ENCODE measurements at regions not wholly inside any gene's neighbourhood (a gene's known extent, or its start where the extent isn't known, plus 50 kb on each side); places are given as distances from the start of the nearest gene placed in this dataset.
"Not testable (repeated sequence)": the region's sequence is repeated elsewhere in the genome, so short reads cannot be mapped to it uniquely, and the experiment has no call there.

DNA sequence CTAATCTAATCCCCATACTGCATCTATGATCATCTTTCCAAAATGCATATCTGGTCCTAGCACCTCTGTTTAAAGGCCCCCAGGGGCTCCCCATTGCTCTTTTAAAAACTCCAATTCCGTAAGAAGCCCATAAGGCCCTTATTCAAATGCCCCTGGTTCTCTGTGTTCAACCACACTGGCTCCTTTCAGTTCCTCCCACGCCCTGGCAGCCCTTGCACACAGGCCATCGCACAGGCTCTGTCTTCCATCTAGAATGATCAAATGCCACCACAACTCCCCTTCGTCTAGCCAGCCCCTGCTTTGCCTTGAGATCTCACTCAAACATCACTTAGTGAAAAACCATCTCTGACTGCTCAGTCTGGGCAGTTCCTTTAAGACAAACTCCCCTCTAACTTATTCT lies 112.9 kb upstream of the LYZL2 start:
- no peak overlapping the region for H3K4me3 ChIP-seq (ENCODE audit: low read depth, low read length)
- TF ChIP-seq CTCF (IDR thresholded peaks at IDR 0.05; ENCODE audit: low read depth, low read length) = no peak
- DNase-seq (ENCODE audit: low read depth, low spot score) = no peak
- in situ Hi-C loops (cut with HindIII; ENCODE audit: low sequenced_read_pairs) = no loop called here

DNA sequence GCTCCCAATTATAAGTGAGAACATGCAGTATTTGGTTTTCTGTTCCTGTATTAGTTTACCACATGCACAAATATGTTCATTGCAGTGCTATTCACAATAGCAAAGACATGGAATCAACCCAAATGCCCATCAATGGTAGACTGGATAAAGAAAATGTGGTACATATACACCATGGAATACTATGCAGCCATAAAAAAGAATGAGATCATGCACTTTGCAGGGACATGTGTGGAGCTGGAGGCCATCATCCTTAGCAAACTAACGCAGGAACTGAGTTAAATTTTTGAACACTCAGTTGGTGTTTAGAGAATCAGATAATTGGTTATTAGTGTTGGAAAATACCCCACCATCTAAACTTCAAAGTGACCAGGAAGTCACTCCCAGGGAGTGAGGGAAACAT lies 111.2 kb upstream of the LYZL2 start:
- in situ Hi-C loops (cut with HindIII; ENCODE audit: low sequenced_read_pairs); DNase-seq (ENCODE audit: low read depth, low spot score); H3K4me3 ChIP-seq (ENCODE audit: low read depth, low read length): not testable (repeated sequence)

GRCh38 chr10:30738416-30738815 lies 108.9 kb upstream of the LYZL2 start:
- TF ChIP-seq CTCF (IDR thresholded peaks at IDR 0.05; ENCODE audit: low read depth, low read length) = no peak
- DNase-seq (ENCODE audit: low read depth, low spot score) = no peak
- in situ Hi-C loops (cut with HindIII; ENCODE audit: low sequenced_read_pairs) = no loop called here
- no peak overlapping the region for H3K4me3 ChIP-seq (ENCODE audit: low read depth, low read length)

DNA sequence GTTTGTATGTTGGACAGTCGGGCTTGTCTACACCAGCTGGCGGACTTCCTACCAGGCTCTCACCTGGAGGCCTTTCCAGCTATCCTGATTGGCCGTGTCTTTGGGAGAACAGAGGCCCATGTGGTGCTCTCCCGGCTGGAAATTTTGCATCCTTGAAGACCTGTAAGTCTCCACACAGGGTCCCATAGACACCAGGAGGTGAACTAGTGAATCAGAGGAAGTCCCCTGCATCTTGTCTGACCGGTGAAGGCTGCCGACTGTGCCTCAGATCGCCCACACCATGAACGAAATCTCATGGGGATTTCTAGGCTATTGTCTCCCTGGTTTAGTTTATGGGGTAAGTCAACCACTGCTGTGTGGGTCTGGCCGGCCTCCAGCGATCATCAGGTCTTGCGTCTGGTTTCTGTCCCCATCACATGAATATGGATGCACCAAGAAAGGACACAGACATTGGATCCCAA lies 108.4 kb upstream of the LYZL2 start:
- no peak for TF ChIP-seq CTCF (IDR thresholded peaks at IDR 0.05; ENCODE audit: low read depth, low read length)
- DNase-seq (ENCODE audit: low read depth, low spot score) = no peak
- in situ Hi-C loops (cut with HindIII; ENCODE audit: low sequenced_read_pairs) = no loop called here
- H3K4me3 ChIP-seq (ENCODE audit: low read depth, low read length) = no peak overlapping the region

GRCh38 chr10:30736685-30737232 lies 107.2 kb upstream of the LYZL2 start:
- TF ChIP-seq CTCF (IDR thresholded peaks at IDR 0.05; ENCODE audit: low read depth, low read length) = no peak
- DNase-seq (ENCODE audit: low read depth, low spot score) = peak; percentile 100
- in situ Hi-C loops (cut with HindIII; ENCODE audit: low sequenced_read_pairs) = no loop called here
- no peak overlapping the region for H3K4me3 ChIP-seq (ENCODE audit: low read depth, low read length)

- in situ Hi-C loops (cut with HindIII; ENCODE audit: low sequenced_read_pairs) = no loop called here
- no peak for TF ChIP-seq CTCF (IDR thresholded peaks at IDR 0.05; ENCODE audit: low read depth, low read length)
- no peak overlapping the region for H3K4me3 ChIP-seq (ENCODE audit: low read depth, low read length)
- DNase-seq (ENCODE audit: low read depth, low spot score) = no peak
Measured at GRCh38 chr10:30734901-30735300, 105.3 kb upstream of the LYZL2 start.

DNA sequence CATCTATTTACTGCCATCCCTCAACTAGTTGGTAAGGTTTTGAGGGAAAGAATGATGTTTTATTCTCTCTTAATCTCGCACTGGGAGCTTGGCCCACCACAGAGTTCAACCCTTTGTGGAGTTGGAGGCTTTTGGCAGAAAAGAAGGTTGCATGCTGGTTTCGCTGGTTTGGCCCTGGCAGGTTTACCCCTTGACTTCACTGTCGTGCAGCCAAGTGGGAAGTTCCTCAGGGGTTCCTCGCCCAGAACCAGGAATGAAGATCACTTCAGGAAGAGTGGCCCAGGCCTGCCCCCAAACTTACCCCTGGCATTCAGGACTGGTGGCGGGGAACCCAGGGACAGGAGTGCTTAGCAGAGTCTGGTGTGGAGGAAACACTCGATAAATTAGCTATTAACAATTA lies 103.1 kb upstream of the LYZL2 start:
- no peak for TF ChIP-seq CTCF (IDR thresholded peaks at IDR 0.05; ENCODE audit: low read depth, low read length)
- DNase-seq (ENCODE audit: low read depth, low spot score) = no peak
- H3K4me3 ChIP-seq (ENCODE audit: low read depth, low read length) = no peak overlapping the region
- in situ Hi-C loops (cut with HindIII; ENCODE audit: low sequenced_read_pairs) = no loop called here

All from astrocyte of the spinal cord (primary cell).